ENCODE measurements at regions not wholly inside any gene's neighbourhood (a gene's known extent, or its start where the extent isn't known, plus 50 kb on each side); places are given as distances from the start of the nearest gene placed in this dataset.
A peak's percentile ranks its signal among the peaks of the same experiment; 100 is the strongest.

- no peak for TF ChIP-seq FOXP2 (optimal IDR thresholded peaks at IDR 0.05; ENCODE audit: control extremely low read depth, extremely low read length, insufficient read depth)
- TF ChIP-seq POLR2AphosphoS5 (IDR thresholded peaks at IDR 0.05; ENCODE audit: borderline replicate concordance, low read depth, low read length) = no peak
- no peak for TF ChIP-seq EZH2 (IDR thresholded peaks at IDR 0.05)
- H3K9ac ChIP-seq (ENCODE audit: insufficient read length) = no peak overlapping the region
These were observed 139.0 kb upstream of the ITGA1 start for GRCh38 chr5:52648726-52649125.

GRCh38 chr5:52655163-52655562 is 132.6 kb upstream of the ITGA1 start:
- no peak for DNase-seq (ENCODE audit: low read depth, low spot score)
- Histone ChIP-seq H3K36me3 (ENCODE audit: insufficient read depth, low read length) (no peaks in the 10 kb centered on the region), H3K27ac (no peak overlapping the region), H3K4me3 (no peak overlapping the region), H3K9me3 (ENCODE audit: low read depth, low read length) (no peaks in the 10 kb centered on the region), H3K9ac (ENCODE audit: insufficient read length) (no peak overlapping the region)
- TF ChIP-seq POLR2AphosphoS5 (IDR thresholded peaks at IDR 0.05; ENCODE audit: borderline replicate concordance, low read depth, low read length) (no peak), EZH2 (IDR thresholded peaks at IDR 0.05) (no peak), FOXP2 (optimal IDR thresholded peaks at IDR 0.05; ENCODE audit: control extremely low read depth, extremely low read length, insufficient read depth) (no peak)

More at GRCh38 chr5:52648726-52649125, 139.0 kb upstream of the ITGA1 start:
- no peak overlapping the region for H3K27ac ChIP-seq
- H3K4me3 ChIP-seq = no peak overlapping the region
- no peak for DNase-seq (ENCODE audit: low read depth, low spot score)
- no peaks in the 10 kb centered on the region for H3K36me3 ChIP-seq (ENCODE audit: insufficient read depth, low read length)
- no peaks in the 10 kb centered on the region for H3K9me3 ChIP-seq (ENCODE audit: low read depth, low read length)

GRCh38 chr5:52656569-52657246 is 131.0 kb upstream of the ITGA1 start:
- no peak for DNase-seq (ENCODE audit: low read depth, low spot score)
- Histone ChIP-seq H3K27ac (no peak overlapping the region), H3K36me3 (ENCODE audit: insufficient read depth, low read length) (no peaks in the 10 kb centered on the region), H3K9me3 (ENCODE audit: low read depth, low read length) (no peaks in the 10 kb centered on the region), H3K9ac (ENCODE audit: insufficient read length) (no peak overlapping the region), H3K4me3 (peak overlapping the region; percentile 67)
- TF ChIP-seq FOXP2 (optimal IDR thresholded peaks at IDR 0.05; ENCODE audit: control extremely low read depth, extremely low read length, insufficient read depth) (no peak), POLR2AphosphoS5 (IDR thresholded peaks at IDR 0.05; ENCODE audit: borderline replicate concordance, low read depth, low read length) (no peak), EZH2 (IDR thresholded peaks at IDR 0.05) (no peak)

GRCh38 chr5:52657247-52657645 is 130.5 kb upstream of the ITGA1 start:
- peak overlapping the region; percentile 67 for H3K4me3 ChIP-seq
- peak; percentile 73 for DNase-seq (ENCODE audit: low read depth, low spot score)

GRCh38 chr5:52658246-52658645 is 129.5 kb upstream of the ITGA1 start:
- Histone ChIP-seq H3K9ac (ENCODE audit: insufficient read length) (no peak overlapping the region), H3K27ac (no peak overlapping the region), H3K4me3 (no peak overlapping the region)

More at GRCh38 chr5:52657247-52657645, 130.5 kb upstream of the ITGA1 start:
- no peaks in the 10 kb centered on the region for H3K36me3 ChIP-seq (ENCODE audit: insufficient read depth, low read length)
- TF ChIP-seq POLR2AphosphoS5 (IDR thresholded peaks at IDR 0.05; ENCODE audit: borderline replicate concordance, low read depth, low read length) (no peak), FOXP2 (optimal IDR thresholded peaks at IDR 0.05; ENCODE audit: control extremely low read depth, extremely low read length, insufficient read depth) (no peak), EZH2 (IDR thresholded peaks at IDR 0.05) (no peak)
- H3K9me3 ChIP-seq (ENCODE audit: low read depth, low read length) = no peaks in the 10 kb centered on the region
- H3K27ac ChIP-seq = no peak overlapping the region
- no peak overlapping the region for H3K9ac ChIP-seq (ENCODE audit: insufficient read length)

GRCh38 chr5:52660621-52661020 is 127.1 kb upstream of the ITGA1 start:
- Histone ChIP-seq H3K36me3 (ENCODE audit: insufficient read depth, low read length) (no peaks in the 10 kb centered on the region), H3K4me3 (no peak overlapping the region), H3K9ac (ENCODE audit: insufficient read length) (no peak overlapping the region), H3K9me3 (ENCODE audit: low read depth, low read length) (no peaks in the 10 kb centered on the region), H3K27ac (no peak overlapping the region)
- no peak for DNase-seq (ENCODE audit: low read depth, low spot score)
- TF ChIP-seq EZH2 (IDR thresholded peaks at IDR 0.05) = no peak
- no peak for TF ChIP-seq FOXP2 (optimal IDR thresholded peaks at IDR 0.05; ENCODE audit: control extremely low read depth, extremely low read length, insufficient read depth)
- TF ChIP-seq POLR2AphosphoS5 (IDR thresholded peaks at IDR 0.05; ENCODE audit: borderline replicate concordance, low read depth, low read length) = no peak

More at GRCh38 chr5:52658246-52658645, 129.5 kb upstream of the ITGA1 start:
- no peak for DNase-seq (ENCODE audit: low read depth, low spot score)
- TF ChIP-seq POLR2AphosphoS5 (IDR thresholded peaks at IDR 0.05; ENCODE audit: borderline replicate concordance, low read depth, low read length) = no peak
- no peak for TF ChIP-seq EZH2 (IDR thresholded peaks at IDR 0.05)
- no peak for TF ChIP-seq FOXP2 (optimal IDR thresholded peaks at IDR 0.05; ENCODE audit: control extremely low read depth, extremely low read length, insufficient read depth)
- no peaks in the 10 kb centered on the region for H3K36me3 ChIP-seq (ENCODE audit: insufficient read depth, low read length)
- no peaks in the 10 kb centered on the region for H3K9me3 ChIP-seq (ENCODE audit: low read depth, low read length)

GRCh38 chr5:52661903-52662595 is 125.7 kb upstream of the ITGA1 start:
- Histone ChIP-seq H3K9me3 (ENCODE audit: low read depth, low read length) (no peaks in the 10 kb centered on the region), H3K27ac (no peak overlapping the region), H3K9ac (ENCODE audit: insufficient read length) (no peak overlapping the region), H3K4me3 (no peak overlapping the region), H3K36me3 (ENCODE audit: insufficient read depth, low read length) (no peaks in the 10 kb centered on the region)
- no peak for TF ChIP-seq POLR2AphosphoS5 (IDR thresholded peaks at IDR 0.05; ENCODE audit: borderline replicate concordance, low read depth, low read length)
- no peak for TF ChIP-seq EZH2 (IDR thresholded peaks at IDR 0.05)
- no peak for TF ChIP-seq FOXP2 (optimal IDR thresholded peaks at IDR 0.05; ENCODE audit: control extremely low read depth, extremely low read length, insufficient read depth)
- DNase-seq (ENCODE audit: low read depth, low spot score) = no peak

GRCh38 chr5:52665559-52665958 is 122.2 kb upstream of the ITGA1 start:
- Histone ChIP-seq H3K27ac (no peak overlapping the region), H3K9ac (ENCODE audit: insufficient read length) (no peak overlapping the region), H3K36me3 (ENCODE audit: insufficient read depth, low read length) (no peaks in the 10 kb centered on the region), H3K4me3 (no peak overlapping the region), H3K9me3 (ENCODE audit: low read depth, low read length) (no peaks in the 10 kb centered on the region)
- DNase-seq (ENCODE audit: low read depth, low spot score) = no peak
- no peak for TF ChIP-seq POLR2AphosphoS5 (IDR thresholded peaks at IDR 0.05; ENCODE audit: borderline replicate concordance, low read depth, low read length)
- TF ChIP-seq FOXP2 (optimal IDR thresholded peaks at IDR 0.05; ENCODE audit: control extremely low read depth, extremely low read length, insufficient read depth) = no peak
- TF ChIP-seq EZH2 (IDR thresholded peaks at IDR 0.05) = no peak

Measured in SK-N-MC (cell line).